Gastroesophageal sphincter (tissue), 3 donors: ENCODE measurements at regions not wholly inside any gene's neighbourhood (a gene's known extent, or its start where the extent isn't known, plus 50 kb on each side); places are given as distances from the start of the nearest gene placed in this dataset.

ENCODE experiments used
- CTCF ChIP-seq, 4 experiments: fragments of 200-600 bp in 2 of 4; fragments of 450-650 bp in 2 of 4; sonication (generic) in 1 of 4; IDR thresholded peaks; one replicate each; pipeline ENCODE4 v1.5.1; 2017 to 2019; ENCODE audit warnings: antibody characterized with exemption in 4 of 4, mild to moderate bottlenecking in 2 of 4, moderate library complexity in 2 of 4
- EP300 ChIP-seq: sonication (generic); formaldehyde crosslinking; IDR thresholded peaks from one replicate; pipeline ENCODE4 v1.6.1; 2017; ENCODE audit warnings: antibody characterized with exemption, mild to moderate bottlenecking
- POLR2A ChIP-seq, 2 donors: fragments of 450-650 bp; IDR thresholded peaks; one replicate each; pipeline ENCODE4 v1.6.1; 2017; ENCODE audit warnings: antibody characterized with exemption in 2 of 2, mild to moderate bottlenecking in 2 of 2, moderate library complexity in 1 of 2
- POLR2AphosphoS5 ChIP-seq: sonication (generic); formaldehyde crosslinking; IDR thresholded peaks from one replicate; pipeline ENCODE4 v1.6.1; 2017; ENCODE audit warnings: antibody characterized with exemption

- TF ChIP-seq CTCF (IDR thresholded peaks at IDR 0.05) = no peak
- no peak for TF ChIP-seq POLR2AphosphoS5
- TF ChIP-seq POLR2A (IDR thresholded peaks at IDR 0.05) = no peak
- no peak for TF ChIP-seq EP300
These were observed 1294.8 kb upstream of the ACO1 start for GRCh38 chr9:31089549-31090221.
